ENCODE measurements at regions not wholly inside any gene's neighbourhood (a gene's known extent, or its start where the extent isn't known, plus 50 kb on each side); places are given as distances from the start of the nearest gene placed in this dataset.
"Not testable (repeated sequence)": the region's sequence is repeated elsewhere in the genome, so short reads cannot be mapped to it uniquely, and the experiment has no call there.

GRCh38 chr5:130845049-130845765, 319.8 kb downstream of the HINT1 start:
- no peak for DNase-seq (ENCODE audit: low read depth, low spot score)

- DNase-seq (ENCODE audit: low read depth, low spot score), result no peak
Observed at GRCh38 chr5:130836729-130837649, 328.1 kb downstream of the HINT1 start.

- DNase-seq (ENCODE audit: low read depth, low spot score), result not testable (repeated sequence)
Observed at GRCh38 chr5:130817598-130818384, 347.3 kb downstream of the HINT1 start.

- DNase-seq (ENCODE audit: low read depth, low spot score), result no peak
Observed at GRCh38 chr5:130815246-130815645, 349.8 kb downstream of the HINT1 start.

- DNase-seq (ENCODE audit: low read depth, low spot score), result no peak
Observed at GRCh38 chr5:130808691-130809090, 356.4 kb downstream of the HINT1 start.

GRCh38 chr5:130805648-130806047, 359.4 kb downstream of the HINT1 start:
- DNase-seq (ENCODE audit: low read depth, low spot score), result no peak

- DNase-seq (ENCODE audit: low read depth, low spot score), result no peak
Observed at GRCh38 chr5:130805036-130805435, 360.0 kb downstream of the HINT1 start.

GRCh38 chr5:130801963-130802362, 363.1 kb downstream of the HINT1 start:
- DNase-seq (ENCODE audit: low read depth, low spot score), result no peak

- no peak for DNase-seq (ENCODE audit: low read depth, low spot score)
Observed at GRCh38 chr5:130799015-130799414, 366.0 kb downstream of the HINT1 start.

GRCh38 chr5:130797303-130797702, 367.8 kb downstream of the HINT1 start:
- DNase-seq (ENCODE audit: low read depth, low spot score), result no peak

- no peak for DNase-seq (ENCODE audit: low read depth, low spot score)
Observed at GRCh38 chr5:130796902-130797301, 368.2 kb downstream of the HINT1 start.

- no peak for DNase-seq (ENCODE audit: low read depth, low spot score)
Observed at GRCh38 chr5:130796032-130796431, 369.0 kb downstream of the HINT1 start.

- DNase-seq (ENCODE audit: low read depth, low spot score), result no peak
Observed at GRCh38 chr5:130795037-130795436, 370.0 kb downstream of the HINT1 start.

- no peak for DNase-seq (ENCODE audit: low read depth, low spot score)
Observed at GRCh38 chr5:130777794-130778193, 387.3 kb downstream of the HINT1 start.

GRCh38 chr5:130773813-130774212, 391.2 kb downstream of the HINT1 start:
- DNase-seq (ENCODE audit: low read depth, low spot score), result no peak

GRCh38 chr5:130762031-130762430, 403.0 kb downstream of the HINT1 start:
- DNase-seq (ENCODE audit: low read depth, low spot score), result no peak

- no peak for DNase-seq (ENCODE audit: low read depth, low spot score)
Observed at GRCh38 chr5:130759061-130759460, 406.0 kb downstream of the HINT1 start.

GRCh38 chr5:130747556-130747955, 417.5 kb downstream of the HINT1 start:
- no peak for DNase-seq (ENCODE audit: low read depth, low spot score)

GRCh38 chr5:130746641-130747040, 418.4 kb downstream of the HINT1 start:
- not testable (repeated sequence) for DNase-seq (ENCODE audit: low read depth, low spot score)

GRCh38 chr5:130743092-130743491, 422.0 kb downstream of the HINT1 start:
- no peak for DNase-seq (ENCODE audit: low read depth, low spot score)

- DNase-seq (ENCODE audit: low read depth, low spot score), result no peak
Observed at GRCh38 chr5:130740047-130740569, 424.9 kb downstream of the HINT1 start.

GRCh38 chr5:130731839-130732238, 433.2 kb downstream of the HINT1 start:
- no peak for DNase-seq (ENCODE audit: low read depth, low spot score)

Data from pulmonary artery endothelial cell (primary cell).